WTC11 (cell line): ENCODE measurements at regions not wholly inside any gene's neighbourhood (a gene's known extent, or its start where the extent isn't known, plus 50 kb on each side); places are given as distances from the start of the nearest gene placed in this dataset.

Experiments
- AFF4 ChIP-seq: sonication (generic); formaldehyde crosslinking; IDR thresholded peaks from 2 replicates; pipeline ENCODE4 v1.8.1; 2023; ENCODE audit warnings: mild to moderate bottlenecking, missing genetic modification reagents, borderline replicate concordance
- ATF6 ChIP-seq: sonication (generic); formaldehyde crosslinking; IDR thresholded peaks from 2 replicates; pipeline ENCODE4 v1.8.1; 2023; ENCODE audit warnings: mild to moderate bottlenecking, missing genetic modification reagents
- CTCF ChIP-seq: fragments of 200-600 bp; IDR thresholded peaks from 2 replicates; pipeline ENCODE4 v1.8.0; 2022; ENCODE audit warnings: antibody characterized with exemption
- ELF4 ChIP-seq: sonication (generic); formaldehyde crosslinking; IDR thresholded peaks from 2 replicates; pipeline ENCODE4 v1.8.1; 2022; ENCODE audit warnings: low read depth, mild to moderate bottlenecking, moderate library complexity, missing genetic modification reagents
- GTF2I ChIP-seq: fragments of 250-450 bp; sonication (Bioruptor Pico); conservative IDR thresholded peaks from 2 replicates; pipeline ENCODE4 v1.4.0; 2021; ENCODE audit warnings: mild to moderate bottlenecking
- JUN ChIP-seq: sonication (generic); formaldehyde crosslinking; IDR thresholded peaks from 2 replicates; pipeline ENCODE4 v1.8.0; 2023; ENCODE audit warnings: mild to moderate bottlenecking, missing genetic modification reagents
- MAX ChIP-seq: sonication (generic); formaldehyde crosslinking; IDR thresholded peaks from 2 replicates; pipeline ENCODE4 v1.8.0; 2022; ENCODE audit warnings: mild to moderate bottlenecking, missing genetic modification reagents
- NFE2L1 ChIP-seq: sonication (generic); formaldehyde crosslinking; IDR thresholded peaks from 2 replicates; pipeline ENCODE4 v1.8.1; 2023; ENCODE audit warnings: missing genetic modification reagents
- SP1 ChIP-seq: sonication (generic); formaldehyde crosslinking; conservative IDR thresholded peaks from 2 replicates; pipeline ENCODE4 v1.8.1; 2022; ENCODE audit warnings: missing genetic modification reagents
- ZNF512 ChIP-seq: sonication (generic); formaldehyde crosslinking; IDR thresholded peaks from 2 replicates; pipeline ENCODE4 v1.8.1; 2022; ENCODE audit warnings: missing genetic modification reagents, borderline replicate concordance
- TF ChIP-seq, protein P1 (sequence below): sonication (generic); formaldehyde crosslinking; IDR thresholded peaks from 2 replicates; pipeline ENCODE4 v1.8.0; 2022; ENCODE audit warnings: mild to moderate bottlenecking, missing genetic modification reagents

GRCh38 chr4:20087522-20087911 lies 164.2 kb upstream of the SLIT2 start:
- no peak for TF ChIP-seq ATF6
- no peak for TF ChIP-seq CTCF
- TF ChIP-seq NFE2L1 (CRISPR knock-in tag) = no peak
- no peak for TF ChIP-seq ELF4 (CRISPR knock-in tag)
- no peak for TF ChIP-seq AFF4 (CRISPR knock-in tag)
- TF ChIP-seq ZNF512 = no peak
- TF ChIP-seq, protein P1, sequence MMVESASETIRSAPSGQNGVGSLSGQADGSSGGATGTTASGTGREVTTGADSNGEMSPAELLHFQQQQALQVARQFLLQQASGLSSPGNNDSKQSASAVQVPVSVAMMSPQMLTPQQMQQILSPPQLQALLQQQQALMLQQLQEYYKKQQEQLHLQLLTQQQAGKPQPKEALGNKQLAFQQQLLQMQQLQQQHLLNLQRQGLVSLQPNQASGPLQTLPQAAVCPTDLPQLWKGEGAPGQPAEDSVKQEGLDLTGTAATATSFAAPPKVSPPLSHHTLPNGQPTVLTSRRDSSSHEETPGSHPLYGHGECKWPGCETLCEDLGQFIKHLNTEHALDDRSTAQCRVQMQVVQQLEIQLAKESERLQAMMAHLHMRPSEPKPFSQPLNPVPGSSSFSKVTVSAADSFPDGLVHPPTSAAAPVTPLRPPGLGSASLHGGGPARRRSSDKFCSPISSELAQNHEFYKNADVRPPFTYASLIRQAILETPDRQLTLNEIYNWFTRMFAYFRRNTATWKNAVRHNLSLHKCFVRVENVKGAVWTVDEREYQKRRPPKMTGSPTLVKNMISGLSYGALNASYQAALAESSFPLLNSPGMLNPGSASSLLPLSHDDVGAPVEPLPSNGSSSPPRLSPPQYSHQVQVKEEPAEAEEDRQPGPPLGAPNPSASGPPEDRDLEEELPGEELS (CRISPR knock-in tag) = no peak
- TF ChIP-seq GTF2I (CRISPR knock-in tag) = no peak
- no peak for TF ChIP-seq JUN (CRISPR knock-in tag)
- TF ChIP-seq SP1 (CRISPR knock-in tag) = no peak
- no peak for TF ChIP-seq MAX
